ENCODE measurements at regions not wholly inside any gene's neighbourhood (a gene's known extent, or its start where the extent isn't known, plus 50 kb on each side); places are given as distances from the start of the nearest gene placed in this dataset.

- TF ChIP-seq CTCF (IDR thresholded peaks at IDR 0.05) (no peak), POLR2A (IDR thresholded peaks at IDR 0.05) (no peak), POLR2AphosphoS5 (IDR thresholded peaks at IDR 0.05; ENCODE audit: insufficient read depth in 1 of 2, low read depth in 1 of 2) (no peak)
Measured at GRCh38 chr20:22402550-22402949, 181.8 kb downstream of the FOXA2 start.

All from vagina (tissue), 2 donors.